NB4 (cell line): ENCODE measurements at regions not wholly inside any gene's neighbourhood (a gene's known extent, or its start where the extent isn't known, plus 50 kb on each side); places are given as distances from the start of the nearest gene placed in this dataset.

ENCODE experiments used
- DNase-seq: peaks from one replicate; pipeline ENCODE4 v3.0.0; 2010; ENCODE audit warnings: low read depth
- H3K4me3 ChIP-seq: one replicate; pipeline ENCODE4 v1.5.1; 2011; ENCODE audit warnings: mild to moderate bottlenecking, low read depth, low read length, moderate library complexity
- MYC ChIP-seq: IDR thresholded peaks from 2 replicates; pipeline ENCODE4 v1.6.1; 2011; ENCODE audit warnings: low read depth, low read length
- POLR2A ChIP-seq: IDR thresholded peaks from 2 replicates; pipeline ENCODE4 v1.6.1; 2011; ENCODE audit warnings: mild to moderate bottlenecking; ENCODE audit not compliant: insufficient read length; ENCODE audit errors: extremely low read depth
- TF ChIP-seq, protein P1 (sequence below): IDR thresholded peaks from one replicate; pipeline ENCODE4 v1.5.1; 2012; ENCODE audit warnings: low read depth, low read length
- TF ChIP-seq, protein P2 (sequence below): IDR thresholded peaks from 2 replicates; pipeline ENCODE4 v1.6.1; 2011; ENCODE audit warnings: low read depth, low read length

DNA sequence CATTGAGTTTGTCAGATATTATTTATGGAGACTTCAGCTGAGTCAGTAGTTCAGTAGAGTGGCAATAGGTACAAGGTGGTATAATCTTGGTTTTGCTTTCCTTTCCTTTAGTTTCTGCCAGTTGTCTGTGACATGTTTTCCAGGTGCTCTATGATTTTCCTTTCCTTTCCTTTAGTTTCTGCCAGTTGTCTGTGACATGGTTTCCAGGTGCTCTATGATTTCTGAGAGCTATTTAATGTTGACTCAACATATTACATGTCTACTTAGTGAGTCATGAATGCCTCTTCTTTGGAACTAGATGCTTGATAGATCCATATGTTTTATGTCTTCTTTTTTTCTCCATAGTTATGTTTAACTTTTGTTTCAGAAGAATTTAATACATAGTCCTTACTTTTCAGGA lies 186.4 kb upstream of the DEFB112 start:
- DNase-seq: no peak
- TF ChIP-seq, protein P1, sequence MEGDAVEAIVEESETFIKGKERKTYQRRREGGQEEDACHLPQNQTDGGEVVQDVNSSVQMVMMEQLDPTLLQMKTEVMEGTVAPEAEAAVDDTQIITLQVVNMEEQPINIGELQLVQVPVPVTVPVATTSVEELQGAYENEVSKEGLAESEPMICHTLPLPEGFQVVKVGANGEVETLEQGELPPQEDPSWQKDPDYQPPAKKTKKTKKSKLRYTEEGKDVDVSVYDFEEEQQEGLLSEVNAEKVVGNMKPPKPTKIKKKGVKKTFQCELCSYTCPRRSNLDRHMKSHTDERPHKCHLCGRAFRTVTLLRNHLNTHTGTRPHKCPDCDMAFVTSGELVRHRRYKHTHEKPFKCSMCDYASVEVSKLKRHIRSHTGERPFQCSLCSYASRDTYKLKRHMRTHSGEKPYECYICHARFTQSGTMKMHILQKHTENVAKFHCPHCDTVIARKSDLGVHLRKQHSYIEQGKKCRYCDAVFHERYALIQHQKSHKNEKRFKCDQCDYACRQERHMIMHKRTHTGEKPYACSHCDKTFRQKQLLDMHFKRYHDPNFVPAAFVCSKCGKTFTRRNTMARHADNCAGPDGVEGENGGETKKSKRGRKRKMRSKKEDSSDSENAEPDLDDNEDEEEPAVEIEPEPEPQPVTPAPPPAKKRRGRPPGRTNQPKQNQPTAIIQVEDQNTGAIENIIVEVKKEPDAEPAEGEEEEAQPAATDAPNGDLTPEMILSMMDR: no peak
- no peak overlapping the region for H3K4me3 ChIP-seq

DNA sequence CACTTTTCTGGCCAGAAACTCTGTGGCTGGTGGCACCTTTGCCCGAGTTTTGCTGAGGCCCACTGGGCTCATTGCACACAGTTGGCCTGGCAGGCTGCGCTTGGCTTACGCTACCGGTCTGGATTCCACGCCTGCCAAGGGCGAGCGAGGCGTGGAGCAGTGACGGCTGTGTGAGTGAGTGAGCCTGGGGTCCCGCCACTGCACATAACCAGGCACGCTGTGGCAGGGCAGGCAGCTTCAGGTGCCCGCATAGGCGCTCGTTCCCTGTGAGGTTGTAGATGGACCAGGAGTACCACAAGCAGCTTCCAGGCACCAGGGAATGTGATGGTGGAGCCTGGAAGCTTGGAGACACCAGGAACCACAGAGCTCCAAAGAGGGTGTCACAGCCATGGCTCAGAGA lies 190.1 kb upstream of the DEFB112 start:
- TF ChIP-seq, protein P2, sequence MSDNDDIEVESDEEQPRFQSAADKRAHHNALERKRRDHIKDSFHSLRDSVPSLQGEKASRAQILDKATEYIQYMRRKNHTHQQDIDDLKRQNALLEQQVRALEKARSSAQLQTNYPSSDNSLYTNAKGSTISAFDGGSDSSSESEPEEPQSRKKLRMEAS: no peak
- TF ChIP-seq, protein P1: no peak
- no peak for TF ChIP-seq POLR2A
- TF ChIP-seq MYC: no peak
- no peak for DNase-seq
- no peak overlapping the region for H3K4me3 ChIP-seq

DNA sequence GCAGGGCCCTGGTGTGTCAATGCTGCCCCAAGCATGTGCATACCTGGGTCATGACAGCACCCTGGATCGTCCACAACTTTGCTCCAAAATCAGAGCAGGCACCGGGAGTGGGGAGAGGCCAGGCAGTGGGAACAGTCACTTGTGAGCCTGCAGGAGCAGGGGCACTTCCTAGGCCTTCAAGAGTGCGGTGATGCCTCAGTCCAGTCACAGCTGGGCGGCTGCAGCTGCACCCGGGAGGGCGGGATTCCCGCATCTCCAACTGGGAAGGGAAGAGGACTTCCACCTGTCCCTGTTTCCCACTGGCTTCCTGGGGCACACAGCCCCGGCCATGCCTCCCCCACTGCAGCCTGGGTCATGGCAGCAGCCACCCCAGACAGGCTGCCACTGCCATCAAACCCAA lies 191.3 kb upstream of the DEFB112 start:
- TF ChIP-seq, protein P2: no peak
- TF ChIP-seq MYC: no peak
- TF ChIP-seq, protein P1: no peak
- no peak for TF ChIP-seq POLR2A
- DNase-seq: no peak

DNA sequence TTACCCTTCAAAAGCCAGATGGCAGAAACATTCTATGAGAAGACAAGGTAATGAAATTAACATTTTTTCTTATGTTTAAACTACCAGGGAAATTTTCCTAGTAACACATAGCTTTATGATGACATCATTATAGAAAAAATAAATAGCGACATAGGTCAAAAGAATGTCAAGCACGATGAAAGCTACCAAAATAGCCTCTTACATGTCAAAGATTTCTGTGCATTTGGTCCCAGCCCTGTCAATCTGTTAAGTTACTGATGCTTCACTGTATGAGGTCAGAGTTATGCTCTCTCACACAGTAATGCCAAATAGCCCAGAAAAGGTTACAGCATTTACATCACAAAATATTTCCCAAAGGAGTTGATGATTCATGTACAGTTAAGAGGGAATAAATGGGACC lies 199.8 kb upstream of the DEFB112 start:
- no peak overlapping the region for H3K4me3 ChIP-seq
- TF ChIP-seq POLR2A: no peak
- TF ChIP-seq, protein P1: no peak
- TF ChIP-seq, protein P2: no peak
- TF ChIP-seq MYC: no peak
- DNase-seq: no peak

More for the DNA sequence above, 191.3 kb upstream of the DEFB112 start:
- no peak overlapping the region for H3K4me3 ChIP-seq

DNA sequence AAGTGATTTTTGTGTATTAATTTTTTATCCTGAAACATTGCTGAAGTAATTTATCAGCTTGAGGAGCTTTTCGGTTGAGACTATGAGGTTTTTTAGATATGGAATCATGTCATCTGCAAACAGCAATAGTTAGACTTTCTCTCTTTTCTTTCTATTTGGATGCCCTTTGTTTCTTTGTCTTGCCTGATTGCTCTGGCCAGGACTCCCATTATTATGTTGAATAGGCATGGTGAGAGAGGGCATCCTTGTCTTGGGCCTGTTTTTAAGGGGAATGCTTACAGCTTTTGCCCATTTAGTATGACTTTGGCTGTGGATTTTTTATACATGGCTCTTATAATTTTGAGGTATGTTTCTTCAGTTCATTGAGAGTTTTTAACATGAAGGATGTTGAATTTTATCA lies 207.6 kb upstream of the DEFB112 start:
- no peak for DNase-seq
- TF ChIP-seq, protein P1: no peak
- TF ChIP-seq POLR2A (no peak), MYC (no peak)
- TF ChIP-seq, protein P2: no peak
- H3K4me3 ChIP-seq: no peak overlapping the region

DNA sequence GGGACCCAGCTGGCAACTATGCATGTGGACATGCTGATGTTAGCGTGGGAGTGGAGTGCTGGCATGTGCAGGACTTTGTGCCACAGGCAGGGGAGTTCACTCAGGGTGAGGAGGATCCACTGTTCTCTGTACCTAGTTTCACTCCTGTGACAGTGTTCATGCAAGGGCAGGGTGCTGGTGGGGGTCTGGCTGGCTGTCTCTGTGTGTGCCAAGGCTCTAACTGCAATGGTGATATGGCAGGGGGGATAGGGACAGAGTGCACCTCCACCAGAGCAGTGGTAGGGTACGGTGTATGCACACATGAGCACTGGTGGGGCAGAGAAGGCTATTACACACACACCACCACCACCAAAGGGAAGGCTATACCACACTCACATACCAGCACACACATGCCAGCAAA lies 210.2 kb upstream of the DEFB112 start:
- no peak for DNase-seq
- H3K4me3 ChIP-seq: no peak overlapping the region
- TF ChIP-seq, protein P1: no peak
- TF ChIP-seq MYC: no peak
- no peak for TF ChIP-seq POLR2A
- TF ChIP-seq, protein P2: no peak
